Chondrocyte (in vitro differentiated cells): ENCODE measurements at regions not wholly inside any gene's neighbourhood (a gene's known extent, or its start where the extent isn't known, plus 50 kb on each side); places are given as distances from the start of the nearest gene placed in this dataset.

Experiments
- DNase-seq: peaks from one replicate; pipeline ENCODE4 v3.0.0; 2021; ENCODE audit warnings: mixed read lengths, low spot score
- H3K27ac Mint-ChIP-seq: one replicate; pipeline ENCODE4 v1.8.0; 2021; ENCODE audit warnings: mild to moderate bottlenecking, moderate library complexity, mixed read lengths; ENCODE audit not compliant: unreplicated experiment
- H3K27me3 Mint-ChIP-seq: 2 replicates; pipeline ENCODE4 v1.8.0; 2021; ENCODE audit warnings: low read depth, mixed read lengths
- H3K36me3 Mint-ChIP-seq: 2 replicates; pipeline ENCODE4 v1.8.0; 2021; ENCODE audit warnings: low read depth, mixed read lengths
- H3K4me1 Mint-ChIP-seq: 2 replicates; pipeline ENCODE4 v1.8.0; 2021; ENCODE audit warnings: low read depth, mild to moderate bottlenecking, mixed read lengths
- H3K4me3 Mint-ChIP-seq: one replicate; pipeline ENCODE4 v1.8.0; 2021; ENCODE audit warnings: mild to moderate bottlenecking, moderate library complexity, mixed read lengths; ENCODE audit not compliant: unreplicated experiment
- H3K9me3 Mint-ChIP-seq: 2 replicates; pipeline ENCODE4 v1.8.0; 2021; ENCODE audit warnings: low read depth, mixed read lengths
- CTCF ChIP-seq: fragments of 200-600 bp; sonication (generic); IDR thresholded peaks from 2 replicates; pipeline ENCODE4 v1.5.0; 2021; ENCODE audit warnings: antibody characterized with exemption, mild to moderate bottlenecking, moderate library complexity

- H3K9me3 Mint-ChIP-seq, result no peaks in the 10 kb centered on the region
- H3K27me3 Mint-ChIP-seq, result peaks cover 5% of the 10 kb centered on the region
- H3K4me3 Mint-ChIP-seq, result no peak overlapping the region
- DNase-seq, result no peak
- H3K36me3 Mint-ChIP-seq, result no peaks in the 10 kb centered on the region
- no peaks in the 10 kb centered on the region for H3K4me1 Mint-ChIP-seq
- no peak for TF ChIP-seq CTCF
- H3K27ac Mint-ChIP-seq, result no peak overlapping the region
Observed at GRCh38 chr5:155689406-155689805, 637.6 kb upstream of the SGCD start.

GRCh38 chr5:155696362-155696761 is 630.6 kb upstream of the SGCD start:
- DNase-seq, result no peak
- Mint-ChIP-seq H3K27me3 (peaks cover 2% of the 10 kb centered on the region), H3K9me3 (peaks cover 5% of the 10 kb centered on the region), H3K36me3 (no peaks in the 10 kb centered on the region), H3K4me3 (no peak overlapping the region), H3K27ac (no peak overlapping the region), H3K4me1 (no peaks in the 10 kb centered on the region)
- no peak for TF ChIP-seq CTCF

- Mint-ChIP-seq H3K4me3 (no peak overlapping the region), H3K27ac (no peak overlapping the region)
Observed at GRCh38 chr5:155697236-155697635, 629.7 kb upstream of the SGCD start.

GRCh38 chr5:155699385-155699784 is 627.6 kb upstream of the SGCD start:
- no peaks in the 10 kb centered on the region for H3K36me3 Mint-ChIP-seq
- no peaks in the 10 kb centered on the region for H3K4me1 Mint-ChIP-seq
- no peak for TF ChIP-seq CTCF
- DNase-seq, result no peak
- H3K27ac Mint-ChIP-seq, result no peak overlapping the region
- no peak overlapping the region for H3K4me3 Mint-ChIP-seq
- H3K27me3 Mint-ChIP-seq, result no peaks in the 10 kb centered on the region
- H3K9me3 Mint-ChIP-seq, result peaks cover 9% of the 10 kb centered on the region

More at GRCh38 chr5:155697236-155697635, 629.7 kb upstream of the SGCD start:
- no peak for DNase-seq
- H3K4me1 Mint-ChIP-seq, result no peaks in the 10 kb centered on the region
- TF ChIP-seq CTCF, result no peak
- peaks cover 9% of the 10 kb centered on the region for H3K9me3 Mint-ChIP-seq
- H3K27me3 Mint-ChIP-seq, result no peaks in the 10 kb centered on the region
- no peaks in the 10 kb centered on the region for H3K36me3 Mint-ChIP-seq

- peak; percentile 15 for TF ChIP-seq CTCF
- H3K27me3 Mint-ChIP-seq, result no peaks in the 10 kb centered on the region
- H3K36me3 Mint-ChIP-seq, result no peaks in the 10 kb centered on the region
- no peak overlapping the region for H3K27ac Mint-ChIP-seq
- DNase-seq, result no peak
- H3K9me3 Mint-ChIP-seq, result peaks cover 9% of the 10 kb centered on the region
- no peak overlapping the region for H3K4me3 Mint-ChIP-seq
- no peaks in the 10 kb centered on the region for H3K4me1 Mint-ChIP-seq
Observed at GRCh38 chr5:155700333-155700732, 626.6 kb upstream of the SGCD start.
